ENCODE measurements at regions not wholly inside any gene's neighbourhood (a gene's known extent, or its start where the extent isn't known, plus 50 kb on each side); places are given as distances from the start of the nearest gene placed in this dataset.

- no peak overlapping the region for H3K27ac Mint-ChIP-seq
- no peak overlapping the region for H3K4me3 Mint-ChIP-seq
- no peaks in the 10 kb centered on the region for H3K4me1 Mint-ChIP-seq (ENCODE audit: low read depth)
- DNase-seq = no peak
- H3K9me3 Mint-ChIP-seq = no peaks in the 10 kb centered on the region
- H3K36me3 Mint-ChIP-seq (ENCODE audit: low read depth) = no peaks in the 10 kb centered on the region
- peaks cover 35% of the 10 kb centered on the region for H3K27me3 Mint-ChIP-seq
Observed at GRCh38 chrX:37955273-37955672, 51.1 kb upstream of the SYTL5 start.

- Mint-ChIP-seq H3K4me3 (no peak overlapping the region), H3K9me3 (no peaks in the 10 kb centered on the region), H3K27ac (no peak overlapping the region)
Observed at GRCh38 chrX:37956223-37956622, 50.1 kb upstream of the SYTL5 start.

More at GRCh38 chrX:37956223-37956622, 50.1 kb upstream of the SYTL5 start:
- no peak for DNase-seq
- no peaks in the 10 kb centered on the region for H3K4me1 Mint-ChIP-seq (ENCODE audit: low read depth)
- H3K36me3 Mint-ChIP-seq (ENCODE audit: low read depth) = no peaks in the 10 kb centered on the region
- H3K27me3 Mint-ChIP-seq = peaks cover 32% of the 10 kb centered on the region

Data from activated T-cell treated with anti-CD3 and anti-CD28 coated beads, Interleukin-2, amount 50 U/mL, for 24 hours (primary cell).